Kidney tubule cell (primary cell): ENCODE measurements at regions not wholly inside any gene's neighbourhood (a gene's known extent, or its start where the extent isn't known, plus 50 kb on each side); places are given as distances from the start of the nearest gene placed in this dataset.
"Not testable (repeated sequence)": the region's sequence is repeated elsewhere in the genome, so short reads cannot be mapped to it uniquely, and the experiment has no call there.

ENCODE experiments used
- DNase-seq: peaks from one replicate; pipeline ENCODE4 v3.0.0-alpha.2; 2018; ENCODE audit warnings: low spot score

DNA sequence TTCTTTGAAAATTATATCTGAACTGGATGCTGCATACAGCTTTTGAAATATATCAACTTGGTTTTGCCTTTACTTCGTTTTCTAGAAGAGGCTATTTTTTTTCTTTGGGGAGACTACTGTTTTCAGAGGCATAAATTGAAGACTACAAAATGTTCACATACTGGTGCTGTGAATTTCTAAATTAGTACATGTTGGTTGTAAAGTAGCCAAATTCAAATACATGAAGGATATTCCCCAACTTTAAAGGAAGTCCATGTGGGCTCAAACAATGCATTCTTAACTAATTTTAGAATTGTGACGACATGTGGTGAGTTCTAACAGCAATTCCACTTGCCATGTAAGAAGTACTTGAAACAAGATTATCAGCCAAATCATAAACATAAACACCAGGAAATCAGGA lies 295.7 kb downstream of the TUSC7 start:
- DNase-seq = no peak

DNA sequence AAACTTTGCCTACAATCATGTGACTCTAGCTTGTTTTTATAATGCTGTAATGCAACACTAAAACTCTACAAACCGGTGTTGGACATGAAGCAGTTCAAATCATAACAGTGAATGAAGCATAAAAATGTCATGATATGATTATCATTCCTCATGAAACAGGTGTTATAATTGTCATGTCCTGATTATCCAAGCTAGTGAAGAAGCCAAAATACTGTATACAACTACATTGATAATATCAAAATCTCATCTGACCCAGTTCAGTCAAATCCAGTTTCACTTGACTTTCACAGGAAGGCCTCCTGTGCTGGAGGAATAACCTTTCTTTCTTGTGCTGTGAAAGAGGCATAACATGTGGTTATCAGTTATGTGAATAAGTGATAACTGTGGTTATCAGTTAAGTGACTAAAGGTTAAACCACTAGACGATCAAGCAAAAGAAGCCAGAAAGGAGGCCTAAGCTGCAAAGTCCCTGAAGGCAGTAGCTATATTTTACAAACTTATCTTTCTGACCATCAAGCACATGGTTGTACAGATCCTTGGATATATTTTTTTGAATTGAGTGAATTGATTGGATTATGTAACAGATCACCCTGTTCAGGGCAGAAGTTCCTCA lies 296.4 kb downstream of the TUSC7 start:
- no peak for DNase-seq

DNA sequence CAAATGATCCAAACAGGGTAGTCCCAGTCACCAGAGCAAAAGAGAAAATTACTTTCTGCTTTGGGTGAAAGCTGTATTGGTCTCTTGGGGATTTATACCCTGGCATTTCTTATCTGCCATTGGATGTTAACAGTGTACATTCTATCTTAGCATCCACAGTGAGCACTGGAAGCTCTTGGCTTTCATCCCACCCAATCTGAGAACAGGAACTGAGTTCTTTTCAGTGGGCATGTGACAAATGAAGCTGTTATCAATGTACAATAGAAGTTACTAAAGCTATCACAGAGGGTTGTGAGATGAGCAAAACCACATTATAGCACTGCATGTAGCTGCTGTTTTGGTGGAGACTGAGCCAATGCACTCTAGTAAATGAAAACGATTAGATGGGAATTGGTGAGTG lies 300.7 kb downstream of the TUSC7 start:
- DNase-seq = no peak

DNA sequence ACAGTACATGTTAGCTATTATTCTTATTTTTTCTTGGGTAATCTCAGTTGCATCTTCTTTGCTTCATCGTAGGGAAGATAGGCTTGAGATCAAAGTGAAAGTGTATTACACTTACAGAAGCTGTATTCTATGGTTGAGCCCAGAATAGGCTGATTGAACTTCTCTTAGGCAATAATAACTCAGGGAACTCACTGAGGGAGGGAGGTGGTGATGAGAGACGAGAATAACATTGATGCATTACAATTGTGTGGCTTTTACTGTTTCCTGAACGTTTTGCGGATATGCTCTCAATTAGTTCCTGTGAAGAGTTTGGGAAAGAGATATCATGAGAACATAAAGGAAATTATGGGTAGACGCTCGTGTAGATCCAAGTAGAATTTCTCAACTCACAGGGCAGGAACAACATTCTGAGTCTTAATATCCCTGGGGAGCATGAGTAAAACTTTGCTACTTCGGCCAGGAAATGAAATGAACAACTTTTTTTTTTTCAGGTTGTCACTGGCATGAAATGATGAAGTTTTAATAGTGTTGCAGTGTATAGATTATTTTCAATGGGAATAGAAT lies 302.2 kb downstream of the TUSC7 start:
- DNase-seq = no peak

DNA sequence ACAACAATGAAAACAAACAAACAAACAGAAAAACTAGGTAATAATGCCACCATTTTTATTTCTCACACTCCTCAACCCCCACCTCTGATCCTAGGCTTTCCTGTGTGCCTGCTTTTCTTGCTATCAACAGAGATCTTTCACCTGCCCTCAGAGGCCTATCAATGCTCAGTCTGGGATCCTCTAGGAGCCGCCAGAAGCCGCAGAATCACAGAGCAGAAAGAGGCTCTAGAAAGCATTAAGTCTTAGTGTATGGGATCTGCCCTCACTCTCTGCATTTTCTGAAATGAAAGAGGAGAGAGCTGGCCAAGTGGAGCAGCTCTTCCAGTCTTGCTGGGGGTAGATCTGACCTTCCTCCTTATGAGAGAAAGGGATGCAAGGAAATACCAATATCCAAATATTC lies 306.8 kb downstream of the TUSC7 start:
- no peak for DNase-seq

DNA sequence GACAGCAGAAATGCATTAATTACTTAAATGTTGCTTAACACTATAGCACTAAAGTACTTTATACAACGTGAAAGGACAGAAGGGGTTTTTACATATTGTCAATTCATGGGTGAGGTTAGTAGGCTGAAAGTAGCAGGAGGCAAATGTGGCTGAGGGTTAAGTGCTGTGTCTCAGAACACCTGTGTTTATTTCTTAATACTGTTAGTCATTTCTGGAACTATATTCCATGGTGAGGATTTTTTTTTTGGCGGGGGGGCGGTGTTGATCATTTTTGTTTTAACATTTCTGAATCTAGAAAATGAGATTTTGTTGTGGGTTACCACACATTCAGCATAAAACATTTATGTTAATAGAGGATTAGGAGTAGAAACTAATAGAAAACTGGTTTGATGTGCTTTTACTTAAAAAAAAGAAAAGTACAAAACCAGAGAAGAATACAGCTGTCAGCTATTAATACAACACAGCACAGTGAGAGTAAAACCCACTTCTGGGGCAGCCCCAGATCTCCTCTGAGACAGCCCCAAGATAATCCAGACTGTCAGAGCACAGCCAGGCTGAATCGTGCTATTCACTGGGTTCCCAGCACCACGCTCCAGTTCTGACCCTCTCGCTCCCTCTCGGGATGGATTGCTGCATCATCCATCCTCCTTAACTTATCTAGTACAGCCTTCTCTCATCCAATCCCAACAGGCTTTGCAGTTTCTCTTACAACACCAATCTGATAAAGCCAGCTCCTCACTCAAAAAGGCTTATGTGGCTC lies 307.7 kb downstream of the TUSC7 start:
- DNase-seq = no peak

DNA sequence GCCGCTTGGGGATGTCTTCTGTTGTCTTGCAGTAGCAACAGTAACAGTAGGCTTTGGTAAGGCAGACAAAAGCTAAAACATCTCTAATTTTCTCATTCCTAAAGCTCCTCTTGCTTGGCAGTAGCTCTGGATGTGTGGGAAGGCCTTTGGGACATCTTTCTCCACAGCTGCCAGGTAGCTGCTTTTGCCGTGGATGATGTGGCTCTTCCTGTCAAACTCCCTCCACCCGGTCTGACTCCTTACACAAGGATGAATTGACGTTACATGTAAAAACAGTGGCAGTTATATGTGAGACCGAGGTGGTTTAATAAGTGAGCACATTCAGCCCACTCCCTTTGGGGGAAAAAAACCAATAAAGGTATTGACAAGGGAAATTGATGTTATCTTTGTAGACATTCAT lies 309.1 kb downstream of the TUSC7 start:
- no peak for DNase-seq

DNA sequence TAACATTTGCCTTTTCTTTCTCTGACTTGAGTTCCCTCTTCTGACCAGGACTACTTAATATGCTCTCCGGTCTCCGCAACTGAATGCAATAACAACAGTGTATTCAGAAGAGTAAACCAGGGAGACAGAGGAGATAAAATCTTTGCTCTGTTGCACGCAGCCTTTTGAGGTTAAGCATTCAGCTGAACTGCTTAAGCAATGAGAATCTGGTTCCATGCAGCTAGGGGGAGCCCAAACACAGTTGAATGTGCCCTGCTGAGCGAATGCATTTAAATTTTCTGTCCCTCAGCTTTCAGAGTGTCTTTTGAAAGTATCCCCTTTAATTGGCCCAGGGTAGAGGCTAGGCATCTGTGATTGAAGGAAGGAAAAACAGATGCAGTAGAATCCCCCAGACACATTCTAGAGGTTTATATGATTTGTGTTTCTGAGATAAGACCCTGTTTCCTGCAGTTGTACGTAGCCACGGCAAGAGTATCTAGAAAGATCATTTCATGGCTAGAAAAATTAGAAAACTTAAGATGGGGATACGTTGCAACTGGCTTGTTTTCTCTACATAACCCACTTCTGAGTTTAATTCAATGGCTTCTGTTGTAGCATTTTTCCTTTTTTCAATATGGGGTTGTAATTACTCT lies 309.6 kb downstream of the TUSC7 start:
- DNase-seq = peak; percentile 55

DNA sequence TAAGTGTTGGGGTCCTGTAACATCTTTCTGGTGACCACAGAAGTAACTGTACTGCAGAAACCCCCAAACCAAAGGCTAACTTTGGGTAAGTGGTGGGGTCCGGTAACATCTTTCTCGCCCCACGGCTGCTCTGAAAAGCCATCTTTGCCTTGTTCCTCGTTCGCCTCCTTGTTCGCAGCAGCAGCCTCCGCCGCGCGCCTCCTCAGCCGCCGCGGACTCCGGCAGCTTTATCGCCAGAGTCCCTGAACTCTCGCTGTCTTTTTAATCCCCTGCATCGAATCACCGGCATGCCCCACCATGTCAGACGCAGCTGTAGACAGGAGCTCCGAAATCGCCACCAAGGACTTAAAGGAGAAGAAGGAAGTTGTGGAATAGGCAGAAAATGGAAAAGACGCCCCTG lies 316.8 kb downstream of the TUSC7 start:
- no peak for DNase-seq

DNA sequence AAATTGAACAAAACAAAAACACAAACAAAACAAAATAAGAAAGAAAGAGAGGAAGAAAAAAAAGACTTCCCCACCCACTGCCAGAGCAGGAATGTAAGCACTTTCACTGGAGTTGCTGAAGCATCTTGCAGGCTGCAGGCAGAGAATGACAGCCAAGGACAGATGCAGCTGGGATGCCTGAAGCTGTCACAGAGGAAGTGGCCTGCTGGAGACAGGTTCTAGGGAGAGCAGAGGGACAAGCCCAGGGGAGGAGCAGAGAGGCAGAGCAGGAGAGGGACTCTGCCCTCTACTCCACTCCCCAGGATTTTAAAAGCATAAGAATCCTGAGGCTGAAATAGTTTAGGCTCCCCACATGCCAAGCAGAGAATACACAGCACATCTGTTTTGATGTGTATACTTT lies 326.2 kb downstream of the TUSC7 start:
- DNase-seq = no peak

DNA sequence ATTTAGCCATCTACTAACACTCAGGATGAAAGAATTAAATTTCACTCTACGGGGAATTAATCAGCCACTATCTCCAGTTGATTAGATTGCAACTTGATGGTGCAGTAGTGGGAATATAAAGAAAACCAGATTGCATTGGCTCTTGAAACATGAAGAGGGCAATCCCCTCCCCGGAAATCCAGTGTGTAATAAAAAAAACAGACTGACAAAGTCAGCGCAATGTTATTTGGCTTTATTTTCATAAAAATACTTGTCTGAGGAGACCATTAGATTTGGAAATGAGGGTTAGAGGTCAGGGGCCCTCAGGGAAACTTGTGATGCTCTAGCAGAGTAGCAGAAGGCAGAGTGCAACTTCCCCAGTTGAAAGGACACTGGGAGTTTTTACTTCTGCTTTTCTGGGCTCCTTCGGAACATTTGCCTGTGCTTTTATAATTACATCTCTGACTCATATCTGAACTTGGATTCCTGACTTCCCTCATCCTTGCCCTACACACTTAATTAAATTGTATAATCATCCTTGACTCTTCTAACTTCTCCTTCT lies 326.8 kb downstream of the TUSC7 start:
- DNase-seq = no peak

DNA sequence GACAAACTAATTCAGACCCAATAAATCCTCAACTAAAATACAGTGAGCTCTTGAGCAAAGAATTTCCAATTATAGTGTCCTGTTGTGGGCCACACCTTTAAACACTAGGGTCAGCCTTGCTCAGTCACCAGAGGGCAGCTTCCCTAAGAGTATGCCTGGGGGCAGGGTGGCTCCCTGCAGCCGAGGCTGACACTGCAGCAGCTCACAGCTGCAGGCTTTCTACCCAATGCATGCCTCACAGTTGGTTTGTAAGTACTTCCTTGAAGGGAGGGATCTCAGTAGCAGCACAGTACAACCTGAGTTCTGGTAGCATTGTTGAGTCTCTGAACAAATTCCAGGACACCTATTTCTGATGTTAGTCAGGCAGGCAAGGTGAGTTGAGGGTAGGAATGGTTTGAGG lies 335.6 kb downstream of the TUSC7 start:
- DNase-seq = peak; percentile 51

DNA sequence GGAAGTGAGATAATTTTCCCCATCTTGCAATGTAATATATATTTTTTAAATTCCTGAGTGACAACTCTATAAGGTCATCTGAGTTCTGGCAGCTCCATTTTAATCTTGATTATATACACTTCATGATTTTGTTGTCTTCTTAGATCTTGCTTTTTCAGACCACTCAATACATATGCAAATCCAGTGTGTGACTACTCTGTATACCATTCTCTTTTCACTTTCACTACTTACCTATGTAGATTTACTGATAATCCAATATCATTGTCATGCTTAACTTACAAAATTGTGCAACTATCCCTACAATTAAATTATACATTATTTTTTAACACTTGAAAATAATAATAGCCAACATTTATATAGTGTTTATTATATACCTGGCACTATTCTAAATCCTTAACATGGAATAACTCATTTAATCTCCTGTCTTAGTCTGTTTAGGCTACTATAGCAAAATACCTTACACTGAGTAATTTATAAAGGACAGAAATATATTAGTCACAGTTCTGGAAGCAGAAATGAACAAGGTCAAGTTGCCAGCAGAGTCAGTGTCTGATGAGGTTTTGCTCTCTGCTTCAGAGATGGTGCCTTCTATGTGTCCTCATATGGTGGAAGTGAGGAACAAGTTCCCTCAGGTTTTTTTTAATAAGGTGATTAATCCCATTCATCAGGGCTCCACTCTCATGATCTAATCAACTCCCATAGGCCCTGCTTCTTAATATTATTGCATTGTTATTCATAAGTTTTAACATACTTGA lies 338.5 kb downstream of the TUSC7 start:
- peak; percentile 2 for DNase-seq

DNA sequence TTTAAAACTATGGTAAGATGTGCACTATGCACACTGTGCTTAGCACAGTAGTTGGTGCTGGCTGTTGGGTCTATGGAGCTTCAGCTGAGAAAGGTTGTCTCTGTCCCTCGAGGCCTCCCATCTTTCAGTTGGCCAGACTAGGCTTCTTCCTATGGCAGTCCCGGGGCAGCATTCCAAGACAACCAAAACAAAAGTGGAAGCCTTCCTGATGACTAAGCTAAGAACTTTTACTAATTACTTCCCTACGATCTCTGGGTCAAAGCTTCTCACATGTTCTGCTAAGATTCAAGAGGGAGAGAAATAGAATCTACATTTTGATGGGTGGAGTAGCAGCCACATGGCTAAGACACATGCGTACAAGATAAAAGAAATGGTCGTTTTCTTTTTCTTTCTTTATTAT lies 342.8 kb downstream of the TUSC7 start:
- DNase-seq = peak; percentile 21

DNA sequence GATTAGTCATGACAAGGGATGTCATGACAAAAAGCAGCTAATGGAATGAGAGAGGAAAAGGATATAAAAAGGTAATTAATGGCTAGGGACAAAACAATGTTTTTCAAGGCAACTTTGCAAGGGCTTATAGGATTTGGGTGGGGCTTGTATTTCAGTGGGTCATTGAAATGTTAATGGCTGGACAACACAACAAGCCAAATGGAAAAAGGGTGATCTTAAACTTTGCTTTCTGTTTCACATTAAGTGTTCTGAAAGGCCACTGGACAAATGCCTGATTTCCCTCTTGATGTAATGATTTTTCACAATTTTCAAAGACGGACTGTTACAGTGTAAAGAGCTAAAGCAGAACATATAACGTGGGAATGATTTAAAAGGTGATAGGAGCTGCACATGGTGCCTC lies 345.0 kb downstream of the TUSC7 start:
- no peak for DNase-seq

DNA sequence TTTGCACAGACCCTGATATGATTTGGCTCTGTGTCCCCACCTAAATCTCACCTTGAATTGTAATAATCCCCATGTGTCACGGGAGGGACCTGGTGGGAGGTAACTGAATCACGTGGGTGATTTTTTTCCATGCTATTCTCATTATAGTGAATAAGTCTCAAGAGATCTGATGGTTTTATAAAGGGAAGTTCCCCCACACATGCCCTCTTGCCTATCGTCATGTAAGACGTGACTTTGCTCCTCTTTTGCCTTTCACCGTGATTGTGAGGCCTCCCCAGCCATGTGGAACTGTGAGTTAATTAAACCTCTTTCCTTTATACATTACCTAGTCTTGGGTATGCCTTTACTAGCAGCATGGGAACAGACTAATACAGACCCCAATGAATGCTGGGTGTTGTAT lies 347.4 kb downstream of the TUSC7 start:
- DNase-seq = not testable (repeated sequence)

DNA sequence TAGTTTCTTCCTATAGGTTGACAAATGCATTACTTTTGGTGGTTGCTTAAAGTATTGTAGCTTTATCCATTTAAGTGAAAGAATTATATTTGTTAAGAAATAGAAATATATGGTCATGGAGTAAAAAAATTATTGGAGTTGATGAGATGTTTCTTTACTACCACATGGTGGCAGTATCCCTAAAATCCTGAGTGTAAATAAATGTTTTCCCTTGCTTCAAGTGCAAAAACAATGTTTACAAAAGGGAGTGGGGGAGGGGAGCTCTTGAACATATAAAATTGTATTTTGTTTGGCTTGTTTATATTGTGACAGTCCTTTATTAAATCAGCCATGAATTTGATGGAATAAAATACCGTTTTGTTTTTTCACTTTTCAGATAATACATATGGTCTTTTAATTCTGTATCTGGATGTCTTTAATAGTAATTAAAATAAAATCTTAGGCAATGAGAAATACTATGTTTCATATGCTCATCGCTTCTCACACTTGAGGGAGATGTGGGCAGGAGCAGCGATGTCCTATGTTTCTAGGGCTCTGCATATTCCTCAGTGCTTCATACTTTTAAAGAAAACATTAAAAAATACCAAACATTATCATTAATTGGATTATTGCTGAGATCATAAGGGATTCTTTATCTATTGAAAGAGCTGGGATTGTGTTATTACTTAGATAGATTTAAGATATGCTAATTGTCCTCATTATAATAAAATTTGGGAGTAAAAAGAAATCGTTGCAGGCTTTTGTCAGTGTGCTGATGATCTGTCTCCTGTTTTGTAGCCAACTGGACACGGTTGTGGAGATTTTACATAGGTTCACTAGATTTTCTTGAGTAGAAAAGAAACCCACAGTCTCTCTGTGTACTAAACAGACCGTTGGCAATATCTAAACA lies 349.7 kb downstream of the TUSC7 start:
- DNase-seq = peak; percentile 43

DNA sequence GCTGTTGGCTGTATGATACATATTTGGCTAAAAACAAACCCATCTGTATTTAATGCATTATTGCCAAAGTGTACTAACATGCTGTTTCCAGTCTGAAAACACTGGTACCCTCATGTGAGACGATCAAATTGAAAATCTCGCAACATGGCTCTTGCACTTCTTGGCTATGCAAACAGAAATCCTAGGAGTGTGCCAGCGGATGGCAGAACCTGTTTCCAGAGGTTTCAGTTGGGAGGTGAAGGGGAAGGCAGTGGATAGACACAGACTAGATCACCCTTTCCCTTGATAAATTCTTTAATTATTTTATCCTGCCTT lies 350.3 kb downstream of the TUSC7 start:
- no peak for DNase-seq

DNA sequence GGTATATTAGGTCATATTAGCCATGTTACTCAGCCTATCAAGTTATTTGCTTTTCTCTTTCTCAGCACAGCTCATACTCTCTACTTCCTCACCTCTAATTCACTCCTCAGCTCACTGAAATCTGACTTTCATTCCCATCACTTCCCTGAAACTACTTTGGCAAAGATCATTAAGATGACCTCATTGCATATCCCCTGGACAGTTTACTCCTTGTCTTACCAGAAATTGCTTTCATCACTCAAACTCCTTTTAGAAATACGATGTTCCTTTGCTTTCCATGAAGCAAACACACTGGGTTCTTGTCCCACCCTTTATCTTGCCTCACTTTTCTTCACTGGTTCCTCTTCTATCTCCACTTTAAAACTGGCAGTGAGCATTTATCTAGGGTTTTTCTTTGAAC lies 354.4 kb downstream of the TUSC7 start:
- peak; percentile 40 for DNase-seq

DNA sequence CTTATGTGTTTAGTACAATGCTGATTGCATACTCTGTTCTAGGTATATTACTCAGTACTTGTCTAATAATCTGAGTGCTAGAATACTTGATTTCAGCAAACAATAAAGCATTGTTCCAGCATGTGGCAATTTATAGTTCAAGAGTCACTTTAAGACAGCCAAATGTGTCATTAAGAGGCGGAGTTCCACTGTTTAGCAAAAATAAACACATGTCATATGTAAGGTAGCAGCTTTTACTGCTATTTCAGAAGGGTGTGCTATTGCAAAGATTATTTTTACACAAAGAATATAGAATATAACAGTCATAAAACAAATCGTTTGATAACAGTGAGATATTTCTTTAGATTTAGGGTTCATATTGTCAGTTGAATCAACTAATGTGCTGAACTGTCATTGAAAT lies 358.7 kb downstream of the TUSC7 start:
- DNase-seq = no peak

DNA sequence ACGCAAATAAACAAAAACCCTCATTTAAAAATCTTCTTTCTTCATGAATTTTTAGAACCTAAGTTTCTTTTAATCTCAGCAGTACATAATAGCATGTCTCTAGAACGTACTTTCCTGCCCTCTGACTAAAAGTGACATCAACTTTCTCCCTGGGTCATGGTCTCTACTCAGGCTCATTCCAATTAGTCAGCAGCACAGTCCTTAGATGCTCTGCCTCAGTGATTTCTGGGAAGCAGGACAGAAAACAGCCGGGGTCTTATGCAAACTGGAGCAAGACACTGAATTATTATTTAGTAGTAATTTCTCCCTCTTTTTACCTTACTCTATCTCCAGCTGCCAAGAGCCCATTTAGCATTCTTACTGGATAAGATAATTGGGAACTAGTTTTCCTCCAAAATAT lies 365.2 kb downstream of the TUSC7 start:
- peak; percentile 76 for DNase-seq
